ENCODE measurements at regions not wholly inside any gene's neighbourhood (a gene's known extent, or its start where the extent isn't known, plus 50 kb on each side); places are given as distances from the start of the nearest gene placed in this dataset.

GRCh38 chr12:45669792-45670191 is 59.7 kb upstream of the ARID2 start:
- Mint-ChIP-seq H3K4me3 (no peak overlapping the region), H3K4me1 (peaks cover 49% of the 10 kb centered on the region), H3K27ac (no peak overlapping the region), H3K9me3 (no peaks in the 10 kb centered on the region), H3K36me3 (ENCODE audit: low read depth) (no peaks in the 10 kb centered on the region), H3K27me3 (no peaks in the 10 kb centered on the region)
- DNase-seq (no peak), ATAC-seq (no peak)

- H3K36me3 Mint-ChIP-seq (ENCODE audit: low read depth), result no peaks in the 10 kb centered on the region
- no peaks in the 10 kb centered on the region for H3K27me3 Mint-ChIP-seq
- H3K27ac Mint-ChIP-seq, result no peak overlapping the region
- peaks cover 48% of the 10 kb centered on the region for H3K4me1 Mint-ChIP-seq
- DNase-seq, result no peak
- ATAC-seq, result peak; percentile 52
- H3K9me3 Mint-ChIP-seq, result no peaks in the 10 kb centered on the region
- peak overlapping the region; percentile 7 for H3K4me3 Mint-ChIP-seq
These were observed 59.0 kb upstream of the ARID2 start for GRCh38 chr12:45670346-45671065.

- Mint-ChIP-seq H3K4me3 (no peak overlapping the region), H3K36me3 (ENCODE audit: low read depth) (no peaks in the 10 kb centered on the region), H3K9me3 (no peaks in the 10 kb centered on the region), H3K4me1 (peaks cover 43% of the 10 kb centered on the region), H3K27ac (no peak overlapping the region), H3K27me3 (no peaks in the 10 kb centered on the region)
- ATAC-seq, result no peak
- DNase-seq, result no peak
These were observed 58.3 kb upstream of the ARID2 start for GRCh38 chr12:45671254-45671653.

GRCh38 chr12:45674181-45674977 is 55.1 kb upstream of the ARID2 start:
- DNase-seq, result no peak

GRCh38 chr12:45675534-45675933 is 54.0 kb upstream of the ARID2 start:
- H3K36me3 Mint-ChIP-seq (ENCODE audit: low read depth), result no peaks in the 10 kb centered on the region
- H3K27me3 Mint-ChIP-seq, result no peaks in the 10 kb centered on the region
- ATAC-seq (no peak), DNase-seq (no peak)
- H3K4me1 Mint-ChIP-seq, result peaks cover 6% of the 10 kb centered on the region
- H3K4me3 Mint-ChIP-seq, result no peak overlapping the region
- no peaks in the 10 kb centered on the region for H3K9me3 Mint-ChIP-seq
- no peak overlapping the region for H3K27ac Mint-ChIP-seq

More at GRCh38 chr12:45674181-45674977, 55.1 kb upstream of the ARID2 start:
- Mint-ChIP-seq H3K4me3 (no peak overlapping the region), H3K27me3 (no peaks in the 10 kb centered on the region), H3K9me3 (no peaks in the 10 kb centered on the region), H3K36me3 (ENCODE audit: low read depth) (no peaks in the 10 kb centered on the region), H3K4me1 (peaks cover 16% of the 10 kb centered on the region), H3K27ac (no peak overlapping the region)
- no peak for ATAC-seq

Data from activated naive CD8-positive, alpha-beta T cell treated with anti-CD3 and anti-CD28 coated beads, Interleukin-2, amount 50 U/mL, for 24 hours (primary cell).